ENCODE measurements at regions not wholly inside any gene's neighbourhood (a gene's known extent, or its start where the extent isn't known, plus 50 kb on each side); places are given as distances from the start of the nearest gene placed in this dataset.
"Not testable (repeated sequence)": the region's sequence is repeated elsewhere in the genome, so short reads cannot be mapped to it uniquely, and the experiment has no call there.

GRCh38 chr4:3942569-3942971 is 176.4 kb downstream of the ADRA2C start:
- peak; percentile 76 for TF ChIP-seq CTCF (conservative IDR thresholded peaks at IDR 0.05; ENCODE audit: low read length)
- not testable (repeated sequence) for TF ChIP-seq EZH2phosphoT487 (IDR thresholded peaks at IDR 0.05; ENCODE audit: borderline replicate concordance, low read depth, low read length)

All from OCI-LY7 (cell line).